Mucosa of rectum (tissue), 2 donors: ENCODE measurements at regions not wholly inside any gene's neighbourhood (a gene's known extent, or its start where the extent isn't known, plus 50 kb on each side); places are given as distances from the start of the nearest gene placed in this dataset.

Source experiments
- H3K27ac ChIP-seq, 2 donors: one replicate each; pipeline ENCODE4 v1.7.0; 2013; ENCODE audit warnings: inconsistent platforms in 2 of 2, low read depth in 2 of 2, low read length in 2 of 2
- H3K27me3 ChIP-seq, 2 donors: one replicate each; pipeline ENCODE4 v1.7.0; 2013; ENCODE audit warnings: low read length in 2 of 2; ENCODE audit not compliant: control insufficient read depth in 2 of 2, insufficient read depth in 2 of 2
- H3K36me3 ChIP-seq, 2 donors: one replicate each; pipeline ENCODE4 v1.7.0; 2013; ENCODE audit warnings: low read length in 2 of 2; ENCODE audit not compliant: control insufficient read depth in 2 of 2, insufficient read depth in 2 of 2
- H3K4me1 ChIP-seq, 2 donors: one replicate each; pipeline ENCODE4 v1.7.0; 2013; ENCODE audit warnings: low read length in 2 of 2, mild to moderate bottlenecking in 1 of 2; ENCODE audit not compliant: control insufficient read depth in 2 of 2, insufficient read depth in 2 of 2
- H3K4me3 ChIP-seq, 2 donors: one replicate each; pipeline ENCODE4 v1.7.0; 2013; ENCODE audit warnings: low read length in 2 of 2
- H3K9ac ChIP-seq, 2 donors: one replicate each; pipeline ENCODE4 v1.7.0; 2013; ENCODE audit warnings: low read length in 2 of 2, low read depth in 1 of 2, mild to moderate bottlenecking in 1 of 2
- H3K9me3 ChIP-seq, 2 donors: one replicate each; pipeline ENCODE4 v1.7.0; 2013; ENCODE audit warnings: low read length in 2 of 2; ENCODE audit not compliant: control insufficient read depth in 2 of 2
- donor health status: healthy.
- donor health status: Normal muscosa, but diverticular disease.

- Histone ChIP-seq H3K9ac (no peak overlapping the region), H3K27ac (no peak overlapping the region), H3K4me1 (no peaks in the 10 kb centered on the region), H3K36me3 (no peaks in the 10 kb centered on the region), H3K27me3 (no peaks in the 10 kb centered on the region), H3K4me3 (no peak overlapping the region), H3K9me3 (no peaks in the 10 kb centered on the region)
Observed at GRCh38 chr4:173855015-173855414, 325.0 kb upstream of the HAND2 start.

GRCh38 chr4:173852775-173853174, 322.7 kb upstream of the HAND2 start:
- Histone ChIP-seq H3K4me3 (no peak overlapping the region), H3K9ac (no peak overlapping the region), H3K36me3 (no peaks in the 10 kb centered on the region), H3K4me1 (no peaks in the 10 kb centered on the region), H3K9me3 (no peaks in the 10 kb centered on the region), H3K27ac (no peak overlapping the region), H3K27me3 (no peaks in the 10 kb centered on the region)

GRCh38 chr4:173845580-173845979, 315.6 kb upstream of the HAND2 start:
- H3K36me3 ChIP-seq, result no peaks in the 10 kb centered on the region
- no peak overlapping the region for H3K4me3 ChIP-seq
- no peak overlapping the region for H3K27ac ChIP-seq
- H3K9me3 ChIP-seq, result no peaks in the 10 kb centered on the region
- no peaks in the 10 kb centered on the region for H3K4me1 ChIP-seq
- H3K27me3 ChIP-seq, result no peaks in the 10 kb centered on the region
- no peak overlapping the region for H3K9ac ChIP-seq

GRCh38 chr4:173839865-173840264, 309.8 kb upstream of the HAND2 start:
- no peaks in the 10 kb centered on the region for H3K9me3 ChIP-seq
- no peak overlapping the region for H3K4me3 ChIP-seq
- H3K36me3 ChIP-seq, result no peaks in the 10 kb centered on the region
- H3K27ac ChIP-seq, result no peak overlapping the region
- H3K27me3 ChIP-seq, result no peaks in the 10 kb centered on the region
- no peak overlapping the region for H3K9ac ChIP-seq
- H3K4me1 ChIP-seq, result no peaks in the 10 kb centered on the region

- H3K9ac ChIP-seq, result no peak overlapping the region
- no peaks in the 10 kb centered on the region for H3K9me3 ChIP-seq
- H3K27me3 ChIP-seq, result no peaks in the 10 kb centered on the region
- no peak overlapping the region for H3K4me3 ChIP-seq
- H3K4me1 ChIP-seq, result no peaks in the 10 kb centered on the region
- H3K36me3 ChIP-seq, result no peaks in the 10 kb centered on the region
- no peak overlapping the region for H3K27ac ChIP-seq
Observed at GRCh38 chr4:173837517-173837916, 307.5 kb upstream of the HAND2 start.

- H3K9me3 ChIP-seq, result no peaks in the 10 kb centered on the region
- no peak overlapping the region for H3K9ac ChIP-seq
- H3K4me3 ChIP-seq, result no peak overlapping the region
- no peaks in the 10 kb centered on the region for H3K27me3 ChIP-seq
- H3K27ac ChIP-seq, result no peak overlapping the region
- H3K4me1 ChIP-seq, result no peaks in the 10 kb centered on the region
- H3K36me3 ChIP-seq, result no peaks in the 10 kb centered on the region
Observed at GRCh38 chr4:173835903-173836302, 305.9 kb upstream of the HAND2 start.

- Histone ChIP-seq H3K36me3 (no peaks in the 10 kb centered on the region), H3K9ac (no peak overlapping the region), H3K9me3 (no peaks in the 10 kb centered on the region), H3K27me3 (no peaks in the 10 kb centered on the region), H3K27ac (no peak overlapping the region), H3K4me1 (no peaks in the 10 kb centered on the region), H3K4me3 (no peak overlapping the region)
Observed at GRCh38 chr4:173834151-173834550, 304.1 kb upstream of the HAND2 start.

- H3K36me3 ChIP-seq, result no peaks in the 10 kb centered on the region
- no peaks in the 10 kb centered on the region for H3K4me1 ChIP-seq
- no peak overlapping the region for H3K27ac ChIP-seq
- no peak overlapping the region for H3K9ac ChIP-seq
- no peak overlapping the region for H3K4me3 ChIP-seq
- H3K9me3 ChIP-seq, result no peaks in the 10 kb centered on the region
- H3K27me3 ChIP-seq, result no peaks in the 10 kb centered on the region
Observed at GRCh38 chr4:173829565-173829964, 299.5 kb upstream of the HAND2 start.

- Histone ChIP-seq H3K36me3 (no peaks in the 10 kb centered on the region), H3K4me1 (no peaks in the 10 kb centered on the region), H3K9me3 (no peaks in the 10 kb centered on the region), H3K4me3 (no peak overlapping the region), H3K27ac (no peak overlapping the region), H3K27me3 (no peaks in the 10 kb centered on the region), H3K9ac (no peak overlapping the region)
Observed at GRCh38 chr4:173827707-173828106, 297.7 kb upstream of the HAND2 start.

- no peaks in the 10 kb centered on the region for H3K9me3 ChIP-seq
- H3K4me3 ChIP-seq, result no peak overlapping the region
- H3K9ac ChIP-seq, result no peak overlapping the region
- H3K27me3 ChIP-seq, result no peaks in the 10 kb centered on the region
- H3K36me3 ChIP-seq, result no peaks in the 10 kb centered on the region
- no peaks in the 10 kb centered on the region for H3K4me1 ChIP-seq
- no peak overlapping the region for H3K27ac ChIP-seq
Observed at GRCh38 chr4:173821876-173822275, 291.8 kb upstream of the HAND2 start.

GRCh38 chr4:173821036-173821435, 291.0 kb upstream of the HAND2 start:
- no peaks in the 10 kb centered on the region for H3K27me3 ChIP-seq
- H3K9me3 ChIP-seq, result no peaks in the 10 kb centered on the region
- no peaks in the 10 kb centered on the region for H3K36me3 ChIP-seq
- no peaks in the 10 kb centered on the region for H3K4me1 ChIP-seq
- H3K4me3 ChIP-seq, result no peak overlapping the region
- H3K27ac ChIP-seq, result no peak overlapping the region
- no peak overlapping the region for H3K9ac ChIP-seq
